Activated CD8-positive, alpha-beta memory T cell treated with anti-CD3 and anti-CD28 coated beads for 36 hours (primary cell): ENCODE measurements at regions not wholly inside any gene's neighbourhood (a gene's known extent, or its start where the extent isn't known, plus 50 kb on each side); places are given as distances from the start of the nearest gene placed in this dataset.

Source experiments
- CTCF ChIA-PET: fragments of 350-600 bp; sonication (Branson Sonifier 250); formaldehyde crosslinking; loops from one replicate; lab custom pipeline; 2021; ENCODE audit warnings: antibody characterized with exemption; lab: Charles Lee
- POLR2A ChIA-PET: fragments of 350-600 bp; sonication (Branson Sonifier 250); formaldehyde crosslinking; loops from one replicate; lab custom pipeline; 2021; ENCODE audit warnings: antibody characterized with exemption; lab: Charles Lee

- POLR2A ChIA-PET, result no interaction called here
- CTCF ChIA-PET, result no interaction called here
Observed at GRCh38 chr6:91720324-91720723, 1133.5 kb upstream of the MAP3K7 start.

- ChIA-PET CTCF (no interaction called here), POLR2A (no interaction called here)
Observed at GRCh38 chr6:91719414-91719813, 1132.5 kb upstream of the MAP3K7 start.

GRCh38 chr6:91718198-91718597, 1131.3 kb upstream of the MAP3K7 start:
- ChIA-PET POLR2A (no interaction called here), CTCF (no interaction called here)

- POLR2A ChIA-PET, result no interaction called here
- CTCF ChIA-PET, result no interaction called here
Observed at GRCh38 chr6:91717094-91717493, 1130.2 kb upstream of the MAP3K7 start.

GRCh38 chr6:91716361-91716760, 1129.5 kb upstream of the MAP3K7 start:
- POLR2A ChIA-PET, result no interaction called here
- CTCF ChIA-PET, result no interaction called here

- POLR2A ChIA-PET, result no interaction called here
- CTCF ChIA-PET, result no interaction called here
Observed at GRCh38 chr6:91715171-91715805, 1128.4 kb upstream of the MAP3K7 start.

- ChIA-PET CTCF (no interaction called here), POLR2A (no interaction called here)
Observed at GRCh38 chr6:91713911-91714310, 1127.0 kb upstream of the MAP3K7 start.

GRCh38 chr6:91711518-91711917, 1124.6 kb upstream of the MAP3K7 start:
- POLR2A ChIA-PET, result no interaction called here
- CTCF ChIA-PET, result no interaction called here

- ChIA-PET CTCF (no interaction called here), POLR2A (no interaction called here)
Observed at GRCh38 chr6:91710342-91710741, 1123.5 kb upstream of the MAP3K7 start.

- ChIA-PET CTCF (no interaction called here), POLR2A (no interaction called here)
Observed at GRCh38 chr6:91708534-91708933, 1121.7 kb upstream of the MAP3K7 start.

- ChIA-PET POLR2A (no interaction called here), CTCF (no interaction called here)
Observed at GRCh38 chr6:91705646-91706045, 1118.8 kb upstream of the MAP3K7 start.

- CTCF ChIA-PET, result no interaction called here
- POLR2A ChIA-PET, result no interaction called here
Observed at GRCh38 chr6:91704531-91704930, 1117.7 kb upstream of the MAP3K7 start.

GRCh38 chr6:91697010-91697695, 1110.3 kb upstream of the MAP3K7 start:
- ChIA-PET POLR2A (no interaction called here), CTCF (no interaction called here)

GRCh38 chr6:91695221-91695620, 1108.3 kb upstream of the MAP3K7 start:
- ChIA-PET CTCF (no interaction called here), POLR2A (no interaction called here)

GRCh38 chr6:91694016-91694654, 1107.3 kb upstream of the MAP3K7 start:
- CTCF ChIA-PET, result interaction anchor here (0.6 kb wide), 1 partner anchor 746 kb away, joined by 4 read pairs; no protein-coding TSS in a partner anchor
- POLR2A ChIA-PET, result no interaction called here

- POLR2A ChIA-PET, result no interaction called here
- CTCF ChIA-PET, result no interaction called here
Observed at GRCh38 chr6:91691449-91691848, 1104.6 kb upstream of the MAP3K7 start.

- POLR2A ChIA-PET, result no interaction called here
- CTCF ChIA-PET, result no interaction called here
Observed at GRCh38 chr6:91683240-91683639, 1096.4 kb upstream of the MAP3K7 start.

GRCh38 chr6:91681296-91681695, 1094.4 kb upstream of the MAP3K7 start:
- ChIA-PET CTCF (no interaction called here), POLR2A (no interaction called here)

GRCh38 chr6:91678679-91679446, 1092.0 kb upstream of the MAP3K7 start:
- ChIA-PET POLR2A (no interaction called here), CTCF (no interaction called here)

GRCh38 chr6:91672201-91672600, 1085.3 kb upstream of the MAP3K7 start:
- ChIA-PET POLR2A (no interaction called here), CTCF (no interaction called here)
